NOMO-1 (cell line): ENCODE measurements at regions not wholly inside any gene's neighbourhood (a gene's known extent, or its start where the extent isn't known, plus 50 kb on each side); places are given as distances from the start of the nearest gene placed in this dataset.

Experiments
- DNase-seq, 2 experiments: peaks; one replicate each; lab custom pipeline; 2025; ENCODE audit not compliant: unreplicated experiment in 2 of 2; lab: John Stamatoyannopoulos, UW

- DNase-seq: no peak
Observed at GRCh38 chr5:3400659-3401058, 195.0 kb upstream of the IRX1 start.

- no peak for DNase-seq
Observed at GRCh38 chr5:3394891-3395599, 200.6 kb upstream of the IRX1 start.

DNA sequence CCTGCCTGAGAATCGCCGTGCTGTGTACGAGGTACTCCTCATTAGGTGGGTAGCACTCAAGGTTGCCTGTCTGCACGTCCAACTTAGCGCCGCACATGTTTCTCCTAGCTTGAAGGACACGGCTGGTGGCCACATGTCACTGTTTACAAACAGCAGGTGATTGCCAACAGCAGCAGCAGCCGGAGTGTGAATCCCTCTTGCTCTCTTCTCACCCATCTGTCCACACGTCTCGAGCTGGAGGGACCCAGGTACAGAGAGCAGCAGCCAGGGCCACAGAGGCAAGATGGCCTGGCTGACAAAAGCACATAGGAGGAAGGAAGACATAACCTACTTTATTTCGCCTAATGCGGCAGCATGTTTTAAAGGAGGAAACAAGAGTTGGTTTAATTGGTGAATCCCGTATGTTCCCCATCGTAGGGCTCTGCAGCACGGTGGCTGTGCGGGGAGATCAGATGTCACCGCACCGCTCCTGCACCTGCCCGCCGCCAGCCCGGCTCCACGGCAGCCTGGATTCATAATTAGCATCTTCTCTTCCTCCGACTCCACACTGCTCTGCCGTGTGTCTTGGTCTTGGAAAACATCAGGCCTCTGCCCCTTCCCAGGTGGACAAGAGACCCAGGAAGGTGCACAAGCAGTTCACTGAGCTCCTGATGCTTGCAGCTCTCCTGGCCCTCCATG lies 201.6 kb upstream of the IRX1 start:
- no peak for DNase-seq

DNA sequence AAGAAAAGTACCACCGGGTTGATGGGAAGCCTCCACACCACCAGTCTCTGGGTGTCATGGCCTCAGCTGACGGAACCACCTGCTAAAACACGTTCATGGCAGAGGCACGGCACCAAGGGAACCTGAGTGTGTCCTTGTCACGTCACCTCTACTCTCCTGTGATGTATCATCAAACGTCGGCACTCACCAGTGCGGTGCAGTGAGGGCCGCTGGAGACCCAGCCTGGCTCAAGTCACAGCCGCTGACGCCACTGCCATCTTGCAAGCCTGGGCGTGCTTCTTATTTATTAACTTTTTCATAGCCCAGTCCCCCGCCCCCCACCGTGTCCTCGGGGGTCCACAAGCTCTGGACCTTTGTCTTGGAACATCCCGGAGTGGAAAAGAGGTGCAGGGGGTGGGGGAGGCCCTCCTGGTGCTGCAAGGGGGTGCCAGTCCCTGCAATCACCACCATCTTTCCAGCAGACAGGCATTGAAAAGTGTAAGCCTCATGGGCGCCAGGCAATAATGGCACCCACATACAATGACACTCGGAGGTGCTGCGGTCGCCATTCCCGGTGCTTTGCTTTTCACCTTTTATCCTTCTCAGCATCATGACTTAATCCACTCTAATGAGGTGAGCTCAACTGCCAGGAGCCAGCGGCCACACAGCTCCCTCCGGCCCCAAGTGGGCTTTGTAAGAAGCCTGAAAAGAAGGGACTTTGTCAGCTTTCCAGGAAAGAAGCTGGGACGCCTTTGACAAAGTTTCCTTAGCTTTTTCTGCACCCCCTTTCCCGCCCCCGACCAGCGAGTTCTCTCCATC lies 202.3 kb upstream of the IRX1 start:
- DNase-seq: no peak

DNA sequence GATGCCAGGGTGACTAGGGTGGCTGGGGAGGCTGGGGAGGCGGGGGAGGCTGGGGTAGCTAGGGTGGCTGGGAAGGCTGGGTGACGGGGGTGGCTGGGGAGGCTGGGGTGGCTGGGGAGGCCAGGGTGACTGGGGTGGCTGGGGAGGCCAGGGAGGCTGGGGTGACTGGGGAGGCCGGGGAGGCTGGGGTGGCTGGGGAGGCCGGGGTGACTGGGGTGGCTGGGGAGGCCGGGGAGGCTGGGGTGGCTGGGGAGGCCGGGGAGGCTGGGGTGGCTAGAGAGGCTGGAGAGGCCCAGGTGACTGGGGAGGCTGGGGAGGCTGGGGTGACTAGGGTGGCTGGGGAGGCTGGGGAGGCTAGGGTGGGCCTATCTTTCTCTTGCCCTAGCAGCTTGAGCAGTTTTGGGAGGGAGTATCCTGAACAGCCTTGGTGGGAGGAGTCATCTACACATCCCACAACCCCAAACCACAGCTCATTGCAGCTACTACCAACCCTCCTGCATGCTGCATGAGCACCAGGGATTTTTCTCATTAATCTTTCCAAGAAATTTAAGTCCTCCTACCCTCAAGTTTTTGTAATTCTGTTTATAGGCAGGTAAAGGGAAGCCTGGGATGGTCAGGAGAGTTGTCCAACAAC lies 203.2 kb upstream of the IRX1 start:
- no peak for DNase-seq

GRCh38 chr5:3391210-3391609 lies 204.4 kb upstream of the IRX1 start:
- no peak for DNase-seq

GRCh38 chr5:3389471-3390026 lies 206.1 kb upstream of the IRX1 start:
- DNase-seq: no peak

DNA sequence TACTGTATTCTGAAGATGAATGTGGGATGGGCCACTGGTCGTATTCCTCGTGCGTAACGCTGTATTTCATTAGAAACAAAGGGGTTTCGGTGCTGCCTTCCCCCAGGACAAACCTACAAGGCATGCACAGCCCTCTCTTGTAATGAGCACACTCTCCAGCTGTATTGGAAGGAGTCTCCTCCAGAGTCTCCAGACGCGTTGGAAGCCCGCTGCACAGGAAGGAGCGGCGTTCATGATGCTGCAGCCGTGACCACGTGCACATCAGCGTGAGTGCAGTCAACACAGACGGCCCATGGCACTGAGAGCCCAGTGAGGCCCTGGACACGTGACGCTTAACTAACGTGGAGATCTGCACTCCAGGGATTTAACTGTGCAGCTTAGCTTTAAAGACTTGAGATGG lies 209.0 kb upstream of the IRX1 start:
- no peak for DNase-seq

DNA sequence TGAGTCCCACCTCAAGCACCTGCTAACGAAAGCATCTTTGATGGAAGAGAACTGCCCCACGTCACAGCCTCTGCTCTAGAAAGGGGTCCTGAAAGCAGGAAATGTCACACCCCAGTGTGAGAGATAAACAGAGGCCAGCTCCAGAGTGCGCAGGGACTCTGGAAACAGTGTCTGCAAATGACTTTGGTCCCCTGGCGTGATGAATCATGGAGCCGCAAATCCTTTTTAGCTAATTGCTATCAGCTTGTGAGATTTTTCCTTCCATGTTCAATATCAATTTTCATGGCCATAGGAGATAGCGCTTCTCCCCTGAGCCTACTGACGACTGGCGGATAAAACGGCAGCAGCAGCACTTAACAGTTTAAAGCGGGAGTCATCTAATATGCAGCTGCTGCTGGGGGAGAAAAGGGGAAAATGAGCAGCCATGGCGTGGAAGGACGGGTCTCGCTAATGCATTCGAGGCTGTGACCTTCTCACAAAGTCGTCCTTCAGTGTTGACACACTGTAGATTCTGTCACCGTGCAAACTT lies 209.6 kb upstream of the IRX1 start:
- DNase-seq: no peak

- DNase-seq: no peak
Observed at GRCh38 chr5:3384531-3384930, 211.1 kb upstream of the IRX1 start.

DNA sequence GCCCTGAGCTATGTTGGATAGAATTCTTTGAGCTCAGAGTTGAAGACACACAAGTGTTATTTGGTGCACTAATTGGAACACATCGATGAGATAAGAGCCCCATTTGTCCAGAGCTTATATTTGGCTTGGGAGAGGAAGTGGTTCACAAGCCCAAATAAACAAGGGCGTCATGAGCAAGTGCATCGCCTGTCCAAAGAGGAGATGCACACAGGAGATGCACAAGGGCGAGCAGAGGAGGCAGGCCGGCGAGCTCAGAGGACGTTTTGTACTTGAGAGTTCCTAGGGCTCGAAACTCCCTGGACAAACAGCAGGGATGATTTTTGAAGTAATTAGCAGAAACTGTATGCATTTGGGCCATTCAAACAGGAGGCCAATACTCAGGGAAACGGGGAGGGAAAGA lies 212.8 kb upstream of the IRX1 start:
- no peak for DNase-seq

- DNase-seq: no peak
Observed at GRCh38 chr5:3382151-3382550, 213.5 kb upstream of the IRX1 start.

DNA sequence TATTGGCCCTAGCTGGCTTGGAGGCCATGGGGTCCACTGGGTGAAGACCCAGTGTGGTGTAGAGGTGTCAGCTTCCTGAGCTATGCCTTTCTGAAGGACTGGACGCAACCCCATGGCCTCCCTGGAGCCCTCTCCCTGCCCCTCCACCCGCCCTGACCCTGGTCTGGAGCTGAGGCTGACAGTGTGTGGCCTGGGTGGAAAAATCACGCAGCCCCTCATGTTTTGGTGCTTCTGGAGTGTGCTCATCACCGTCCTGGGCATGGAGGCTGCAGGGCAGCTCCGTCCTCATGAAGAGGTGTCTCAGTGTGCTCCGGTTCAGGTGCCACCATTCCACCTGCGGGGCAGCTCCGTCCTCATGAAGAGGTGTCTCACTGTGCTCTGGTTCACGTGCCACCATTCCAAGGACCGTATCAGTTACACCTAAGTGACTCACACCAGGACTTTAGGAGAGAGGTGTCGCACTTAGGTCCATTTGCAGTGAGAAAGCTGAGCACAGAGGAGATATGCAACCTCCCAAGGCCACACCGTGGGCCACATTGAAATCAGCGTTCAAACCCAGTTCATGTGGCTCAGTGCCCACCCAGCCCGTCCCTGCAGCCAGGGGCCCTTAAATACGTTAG lies 214.3 kb upstream of the IRX1 start:
- no peak for DNase-seq

GRCh38 chr5:3380689-3381088 lies 214.9 kb upstream of the IRX1 start:
- DNase-seq: no peak

GRCh38 chr5:3377831-3378230 lies 217.8 kb upstream of the IRX1 start:
- DNase-seq: no peak

GRCh38 chr5:3377176-3377575 lies 218.5 kb upstream of the IRX1 start:
- DNase-seq: no peak

- DNase-seq: no peak
Observed at GRCh38 chr5:3376611-3377010, 219.0 kb upstream of the IRX1 start.

GRCh38 chr5:3375586-3376311 lies 219.9 kb upstream of the IRX1 start:
- DNase-seq: no peak

- DNase-seq: no peak
Observed at GRCh38 chr5:3373391-3373790, 222.2 kb upstream of the IRX1 start.

DNA sequence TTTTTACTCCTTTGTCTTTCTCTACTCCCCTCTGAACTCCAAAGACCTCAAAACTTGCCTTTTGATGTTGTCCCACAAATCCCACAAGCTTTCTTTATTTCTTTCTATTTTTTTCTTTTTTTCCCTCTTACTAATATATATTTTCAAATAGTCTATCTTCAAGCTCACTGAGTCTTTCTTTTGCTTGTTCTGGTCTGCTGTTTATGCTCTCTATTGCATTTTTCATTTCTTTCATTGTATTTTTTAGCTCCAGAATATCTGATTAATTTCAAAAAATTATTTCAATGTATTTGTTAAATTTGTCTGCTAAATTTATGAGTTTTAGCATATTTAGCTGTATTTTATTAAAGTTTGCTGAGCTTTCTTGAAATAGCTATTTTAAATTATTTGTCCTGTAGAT lies 223.3 kb upstream of the IRX1 start:
- DNase-seq: no peak
